ENCODE measurements at regions not wholly inside any gene's neighbourhood (a gene's known extent, or its start where the extent isn't known, plus 50 kb on each side); places are given as distances from the start of the nearest gene placed in this dataset.

DNA sequence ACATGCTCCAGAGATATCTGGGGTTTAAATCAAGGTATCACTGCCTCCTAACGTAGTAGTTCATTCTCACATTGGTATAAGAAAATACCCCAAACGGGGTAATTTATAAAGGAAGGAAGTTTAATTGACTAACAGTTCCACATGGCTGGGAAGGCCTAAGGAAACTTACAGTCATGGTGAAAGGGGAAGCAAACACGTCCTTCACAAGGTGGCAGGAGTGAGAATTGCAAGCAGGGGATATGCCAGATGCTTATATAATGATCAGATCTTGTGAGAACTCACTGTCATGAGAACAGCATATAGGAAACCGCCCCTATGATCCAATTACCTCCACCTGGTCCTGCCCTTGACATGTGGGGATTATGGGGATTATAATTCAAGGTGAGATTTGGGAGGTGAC, 1280.2 kb upstream of the C9orf72 start:
- H3K9ac ChIP-seq (replicated peaks in 1 of 4; ENCODE audit: extremely low read depth in 1 of 4, low read depth in 3 of 4, low read length in 3 of 4): no peak overlapping the region
- POLR2A ChIA-PET (ENCODE audit: partially characterized antibody): no interaction called here
- no peak overlapping the region for H3K27ac ChIP-seq (ENCODE audit: low read depth, low read length)
- no peaks in the 10 kb centered on the region for H3K79me2 ChIP-seq (ENCODE audit: control insufficient read depth in 1 of 2, insufficient read depth in 2 of 2, low read length in 2 of 2)
- H2BK5ac ChIP-seq (ENCODE audit: low read depth, low read length): no peak overlapping the region
- H2BK20ac ChIP-seq (ENCODE audit: low read length): no peak overlapping the region
- no peak overlapping the region for H3K23ac ChIP-seq (ENCODE audit: insufficient read length)
- H3K36me3 ChIP-seq (ENCODE audit: control insufficient read depth in 2 of 4, insufficient read depth in 4 of 4, low read length in 3 of 4): no peaks in the 10 kb centered on the region
- H2BK15ac ChIP-seq (ENCODE audit: low read length): no peak overlapping the region
- no peak overlapping the region for H2AFZ ChIP-seq (ENCODE audit: low read length)
- CTCF ChIA-PET (ENCODE audit: partially characterized antibody): no interaction called here
- H3K4me1 ChIP-seq (replicated peaks in 1 of 4; ENCODE audit: control insufficient read depth in 3 of 4, insufficient read depth in 4 of 4, low read length in 3 of 4): no peaks in the 10 kb centered on the region; a peak in 1 of 7 replicates
- H4K8ac ChIP-seq (ENCODE audit: extremely low read depth, insufficient read depth, low read length): no peak overlapping the region
- no peak overlapping the region for H3K14ac ChIP-seq (ENCODE audit: insufficient read length)
- no peak overlapping the region for H3K18ac ChIP-seq (ENCODE audit: extremely low read depth, low read length)
- H3K4me3 ChIP-seq (ENCODE audit: extremely low read depth in 1 of 4, insufficient read depth in 2 of 4, low read depth in 3 of 4, low read length in 4 of 4): no peak overlapping the region
- no peak for FAIRE-seq
- H4K20me1 ChIP-seq (replicated peaks in 1 of 2; ENCODE audit: control insufficient read depth in 1 of 2, insufficient read depth in 2 of 2, low read length in 2 of 2): no peaks in the 10 kb centered on the region
- no peaks in the 10 kb centered on the region for H3K9me3 ChIP-seq (ENCODE audit: insufficient read depth in 2 of 2, low read depth in 1 of 2, low read length in 1 of 2)
- H3K4ac ChIP-seq (replicated peaks; ENCODE audit: insufficient read length, low read depth, low read length): no peak overlapping the region
- H2BK12ac ChIP-seq (ENCODE audit: low read depth, low read length): no peak overlapping the region
- H4K91ac ChIP-seq (replicated peaks; ENCODE audit: insufficient read length, low read length): no peak overlapping the region
- H2BK120ac ChIP-seq (replicated peaks; ENCODE audit: low read depth, low read length): no peak overlapping the region
- H2AK5ac ChIP-seq (ENCODE audit: low read depth, low read length): no peak overlapping the region
- WGBS, 2 experiments (ENCODE audit: extremely low coverage in 1 of 2, insufficient coverage in 1 of 2, insufficient read length in 1 of 2, insufficient replicate concordance in 2 of 2, low coverage in 1 of 2, low lambda C conversion rate in 2 of 2, missing lambda C conversion rate in 1 of 2): 68% methylated on average over 4 of the region's 4 CpGs; no CpG with 5 or more reads in 1 of the 2 experiments
- no peaks in the 10 kb centered on the region for H3K27me3 ChIP-seq (replicated peaks in 1 of 4; ENCODE audit: control insufficient read depth in 3 of 4, extremely low read depth in 1 of 4, insufficient read depth in 3 of 4, low read length in 3 of 4)
- H4K5ac ChIP-seq (ENCODE audit: insufficient read length, low read depth, low read length): no peak overlapping the region
- H3K4me2 ChIP-seq (ENCODE audit: insufficient read depth in 1 of 2, low read depth in 2 of 2, low read length in 2 of 2): no peak overlapping the region
- no peak overlapping the region for H3K56ac ChIP-seq (replicated peaks; ENCODE audit: insufficient read length, low read depth, low read length)
- no peaks in the 10 kb centered on the region for H3K79me1 ChIP-seq (ENCODE audit: low read depth, low read length)
- no peak for DNase-seq (ENCODE audit: low read depth in 1 of 2, low spot score in 2 of 2)
- H3K23me2 ChIP-seq (ENCODE audit: low read depth, low read length): no peaks in the 10 kb centered on the region
- TF ChIP-seq ZNF274 (IDR thresholded peaks at IDR 0.05; ENCODE audit: borderline replicate concordance, extremely low read depth, low read length) (no peak), SUZ12 (IDR thresholded peaks at IDR 0.05; ENCODE audit: low read length) (no peak), CBX5 (IDR thresholded peaks at IDR 0.05; ENCODE audit: low read depth, low read length) (no peak), SIX5 (IDR thresholded peaks at IDR 0.05; ENCODE audit: low read depth, low read length) (no peak), RNF2 (IDR thresholded peaks at IDR 0.05; ENCODE audit: borderline replicate concordance, low read depth, low read length, missing control alignments, poor library complexity, severe bottlenecking) (no peak), TCF12 (IDR thresholded peaks at IDR 0.05; ENCODE audit: low read depth, low read length) (no peak), POLR2A (IDR thresholded peaks at IDR 0.05; ENCODE audit: control extremely low read depth in 1 of 2, low read depth in 2 of 2, low read length in 2 of 2) (no peak), RAD21 (IDR thresholded peaks at IDR 0.05 in 1 of 2, conservative IDR thresholded peaks at IDR 0.05 in 1 of 2; ENCODE audit: low read depth in 2 of 2, low read length in 2 of 2) (peak in 1 of 2 experiments; percentile 35; a peak in 1 of 4 replicates), CREB1 (IDR thresholded peaks at IDR 0.05) (no peak), RFX5 (IDR thresholded peaks at IDR 0.05; ENCODE audit: borderline replicate concordance, low read depth, low read length) (no peak), POLR2AphosphoS5 (IDR thresholded peaks at IDR 0.05; ENCODE audit: low read depth, low read length) (no peak), NANOG (IDR thresholded peaks at IDR 0.05; ENCODE audit: insufficient read depth, low read depth, low read length, poor library complexity, severe bottlenecking) (no peak)
- TF ChIP-seq, protein P1, sequence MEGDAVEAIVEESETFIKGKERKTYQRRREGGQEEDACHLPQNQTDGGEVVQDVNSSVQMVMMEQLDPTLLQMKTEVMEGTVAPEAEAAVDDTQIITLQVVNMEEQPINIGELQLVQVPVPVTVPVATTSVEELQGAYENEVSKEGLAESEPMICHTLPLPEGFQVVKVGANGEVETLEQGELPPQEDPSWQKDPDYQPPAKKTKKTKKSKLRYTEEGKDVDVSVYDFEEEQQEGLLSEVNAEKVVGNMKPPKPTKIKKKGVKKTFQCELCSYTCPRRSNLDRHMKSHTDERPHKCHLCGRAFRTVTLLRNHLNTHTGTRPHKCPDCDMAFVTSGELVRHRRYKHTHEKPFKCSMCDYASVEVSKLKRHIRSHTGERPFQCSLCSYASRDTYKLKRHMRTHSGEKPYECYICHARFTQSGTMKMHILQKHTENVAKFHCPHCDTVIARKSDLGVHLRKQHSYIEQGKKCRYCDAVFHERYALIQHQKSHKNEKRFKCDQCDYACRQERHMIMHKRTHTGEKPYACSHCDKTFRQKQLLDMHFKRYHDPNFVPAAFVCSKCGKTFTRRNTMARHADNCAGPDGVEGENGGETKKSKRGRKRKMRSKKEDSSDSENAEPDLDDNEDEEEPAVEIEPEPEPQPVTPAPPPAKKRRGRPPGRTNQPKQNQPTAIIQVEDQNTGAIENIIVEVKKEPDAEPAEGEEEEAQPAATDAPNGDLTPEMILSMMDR (IDR thresholded peaks at IDR 0.05; ENCODE audit: control extremely low read depth in 1 of 3, insufficient read depth in 1 of 3, low read depth in 1 of 3, low read length in 3 of 3): peak in 1 of 3 experiments; percentile 12; a peak in 2 of 4 replicates
